Stomach (tissue), 8 donors: ENCODE measurements at regions not wholly inside any gene's neighbourhood (a gene's known extent, or its start where the extent isn't known, plus 50 kb on each side); places are given as distances from the start of the nearest gene placed in this dataset.

Source experiments
- DNase-seq, 2 donors: peaks; one replicate each; pipeline versions ENCODE4 v3.0.0 to v3.0.0-alpha.2; 2013 to 2019
- H3K27ac ChIP-seq, 5 donors: fragments of 200-600 bp in 4 of 5; sonication (generic) in 4 of 5; one replicate each; pipeline ENCODE4 v1.5.1; 2013 to 2019; ENCODE audit warnings: mild to moderate bottlenecking in 1 of 5, moderate library complexity in 1 of 5
- H3K27me3 ChIP-seq, 3 donors: fragments of 200-600 bp; sonication (generic); one replicate each; pipeline ENCODE4 v1.5.1; 2017 to 2019; ENCODE audit warnings: mixed run types in 1 of 3
- H3K36me3 ChIP-seq, 4 donors: fragments of 200-600 bp; sonication (generic); 1 replicate in 3 of 4; 2 replicates in 1 of 4; pipeline ENCODE4 v1.5.1; 2016 to 2019
- H3K4me1 ChIP-seq, 4 donors: fragments of 200-600 bp; sonication (generic); one replicate each; pipeline ENCODE4 v1.5.1; 2016 to 2019
- H3K4me3 ChIP-seq, 4 donors: fragments of 200-600 bp; sonication (generic) in 3 of 4; one replicate each; pipeline ENCODE4 v1.5.1; 2016 to 2019; ENCODE audit warnings: mild to moderate bottlenecking in 1 of 4
- H3K9me3 ChIP-seq, 4 donors: fragments of 200-600 bp; sonication (generic); one replicate each; pipeline ENCODE4 v1.5.1; 2016 to 2019
- EP300 ChIP-seq: sonication (generic); formaldehyde crosslinking; IDR thresholded peaks from one replicate; pipeline ENCODE4 v1.6.1; 2017; ENCODE audit warnings: antibody characterized with exemption
- POLR2A ChIP-seq, 4 donors: fragments of 450-650 bp; IDR thresholded peaks; one replicate each; pipeline ENCODE4 v1.6.1; 2016; ENCODE audit warnings: antibody characterized with exemption in 4 of 4, control low read depth in 2 of 4, mild to moderate bottlenecking in 1 of 4, moderate library complexity in 1 of 4
- POLR2AphosphoS5 ChIP-seq, 3 donors: sonication (generic); formaldehyde crosslinking; IDR thresholded peaks; one replicate each; pipeline ENCODE4 v1.6.1; 2016; ENCODE audit warnings: antibody characterized with exemption in 3 of 3
- WGBS, 5 donors: extraction: QIAGEN DNeasy Blood & Tissue Kit in 3 of 5; methylation state at CpG; one replicate each; pipeline versions ENCODE4 v1.1.5 to v1.1.7; 2013 to 2018; 5-methylcytosine and 5-hydroxymethylcytosine counted together
- intact Hi-C: fragments of 100-400 bp; cut with DNase I; formaldehyde crosslinking; loops from one replicate; pipeline ENCODE4 v1.15.1; 2023; ENCODE audit warnings: low total_unique reads
- TF ChIP-seq, protein P1 (sequence below), 7 experiments: fragments of 450-650 bp in 4 of 7; fragments of 200-600 bp in 3 of 7; sonication (generic) in 3 of 7; IDR thresholded peaks; one replicate each; pipeline ENCODE4 v1.5.1; 2016 to 2019; ENCODE audit warnings: antibody characterized with exemption in 7 of 7, control low read depth in 2 of 7, mild to moderate bottlenecking in 1 of 7
- donor health status: healthy with polysubstance abuse.
- donor health status: Bipolar disorder and iron deficiency.
- donor health status: healthy.

GRCh38 chr5:8233479-8233878, 364.5 kb downstream of the MTRR start:
- H3K4me1 ChIP-seq, result no peaks in the 10 kb centered on the region
- intact Hi-C loops, result no loop called here
- no peaks in the 10 kb centered on the region for H3K36me3 ChIP-seq
- no peak for TF ChIP-seq POLR2AphosphoS5 (IDR thresholded peaks at IDR 0.05)
- TF ChIP-seq POLR2A (IDR thresholded peaks at IDR 0.05), result no peak
- TF ChIP-seq EP300, result no peak
- TF ChIP-seq, protein P1, sequence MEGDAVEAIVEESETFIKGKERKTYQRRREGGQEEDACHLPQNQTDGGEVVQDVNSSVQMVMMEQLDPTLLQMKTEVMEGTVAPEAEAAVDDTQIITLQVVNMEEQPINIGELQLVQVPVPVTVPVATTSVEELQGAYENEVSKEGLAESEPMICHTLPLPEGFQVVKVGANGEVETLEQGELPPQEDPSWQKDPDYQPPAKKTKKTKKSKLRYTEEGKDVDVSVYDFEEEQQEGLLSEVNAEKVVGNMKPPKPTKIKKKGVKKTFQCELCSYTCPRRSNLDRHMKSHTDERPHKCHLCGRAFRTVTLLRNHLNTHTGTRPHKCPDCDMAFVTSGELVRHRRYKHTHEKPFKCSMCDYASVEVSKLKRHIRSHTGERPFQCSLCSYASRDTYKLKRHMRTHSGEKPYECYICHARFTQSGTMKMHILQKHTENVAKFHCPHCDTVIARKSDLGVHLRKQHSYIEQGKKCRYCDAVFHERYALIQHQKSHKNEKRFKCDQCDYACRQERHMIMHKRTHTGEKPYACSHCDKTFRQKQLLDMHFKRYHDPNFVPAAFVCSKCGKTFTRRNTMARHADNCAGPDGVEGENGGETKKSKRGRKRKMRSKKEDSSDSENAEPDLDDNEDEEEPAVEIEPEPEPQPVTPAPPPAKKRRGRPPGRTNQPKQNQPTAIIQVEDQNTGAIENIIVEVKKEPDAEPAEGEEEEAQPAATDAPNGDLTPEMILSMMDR (IDR thresholded peaks at IDR 0.05), result no peak
- DNase-seq, result no peak
- no peaks in the 10 kb centered on the region for H3K9me3 ChIP-seq
- no peaks in the 10 kb centered on the region for H3K27me3 ChIP-seq
- H3K4me3 ChIP-seq, result no peak overlapping the region
- H3K27ac ChIP-seq, result no peak overlapping the region

GRCh38 chr5:8234179-8234770, 365.3 kb downstream of the MTRR start:
- DNase-seq, result no peak
- WGBS, 5 donors, result 28 to 41% (median 37%) methylated on average over 3 of the region's 3 CpGs
- H3K9me3 ChIP-seq, result no peaks in the 10 kb centered on the region
- no peaks in the 10 kb centered on the region for H3K27me3 ChIP-seq
- TF ChIP-seq POLR2AphosphoS5 (IDR thresholded peaks at IDR 0.05), result no peak
- TF ChIP-seq, protein P1 (IDR thresholded peaks at IDR 0.05), result no peak
- TF ChIP-seq POLR2A (IDR thresholded peaks at IDR 0.05), result no peak
- no peak for TF ChIP-seq EP300
- H3K27ac ChIP-seq, result no peak overlapping the region
- no peaks in the 10 kb centered on the region for H3K36me3 ChIP-seq
- H3K4me1 ChIP-seq, result no peaks in the 10 kb centered on the region
- intact Hi-C loops, result no loop called here
- H3K4me3 ChIP-seq, result no peak overlapping the region

- Histone ChIP-seq H3K4me1 (no peaks in the 10 kb centered on the region), H3K27ac (no peak overlapping the region), H3K4me3 (no peak overlapping the region), H3K36me3 (no peaks in the 10 kb centered on the region), H3K27me3 (no peaks in the 10 kb centered on the region), H3K9me3 (no peaks in the 10 kb centered on the region)
- 86 to 92% (median 87%) methylated on average over 5 of the region's 5 CpGs for WGBS, 5 donors
- intact Hi-C loops, result no loop called here
- no peak for DNase-seq
- TF ChIP-seq POLR2A (IDR thresholded peaks at IDR 0.05) (no peak), EP300 (no peak), POLR2AphosphoS5 (IDR thresholded peaks at IDR 0.05) (no peak)
- TF ChIP-seq, protein P1 (IDR thresholded peaks at IDR 0.05), result no peak
Measured at GRCh38 chr5:8238080-8238479, 369.1 kb downstream of the MTRR start.

- TF ChIP-seq, protein P1 (IDR thresholded peaks at IDR 0.05), result no peak
- TF ChIP-seq EP300 (no peak), POLR2A (IDR thresholded peaks at IDR 0.05) (no peak), POLR2AphosphoS5 (IDR thresholded peaks at IDR 0.05) (no peak)
- intact Hi-C loops, result no loop called here
- Histone ChIP-seq H3K36me3 (no peaks in the 10 kb centered on the region), H3K4me1 (no peaks in the 10 kb centered on the region), H3K4me3 (no peak overlapping the region), H3K9me3 (peaks cover 0 to 4% (median 0%) of the 10 kb centered on the region in 4 donors), H3K27ac (no peak overlapping the region), H3K27me3 (no peaks in the 10 kb centered on the region)
- whole genome bisulfite sequencing, 5 donors, result 74 to 85% (median 82%) methylated on average over 5 of the region's 5 CpGs
- DNase-seq, result peak in 1 of 2 donors; percentile 31
Measured at GRCh38 chr5:8239198-8239597, 370.2 kb downstream of the MTRR start.
